Endothelial cell of umbilical vein (primary cell): ENCODE measurements at regions not wholly inside any gene's neighbourhood (a gene's known extent, or its start where the extent isn't known, plus 50 kb on each side); places are given as distances from the start of the nearest gene placed in this dataset.

Experiments
- CTCF ChIP-seq, 2 donors: IDR thresholded peaks; 1 replicate in 1 of 2; 2 replicates in 1 of 2; pipeline ENCODE4 v1.5.1; 2011; ENCODE audit warnings: low read length in 2 of 2, mild to moderate bottlenecking in 2 of 2, moderate library complexity in 2 of 2, control low read depth in 1 of 2, inconsistent platforms in 1 of 2, low read depth in 1 of 2; ENCODE audit not compliant: insufficient read depth in 1 of 2; ENCODE audit errors: extremely low read depth in 1 of 2
- EZH2 ChIP-seq: IDR thresholded peaks from 2 replicates; pipeline ENCODE4 v1.6.1; 2012; ENCODE audit warnings: borderline replicate concordance, low read depth, mild to moderate bottlenecking, moderate library complexity, low read length, inconsistent platforms; ENCODE audit not compliant: severe bottlenecking
- FOS ChIP-seq: IDR thresholded peaks from 2 replicates; pipeline ENCODE4 v1.6.1; 2011; ENCODE audit warnings: mild to moderate bottlenecking, low read length, moderate library complexity, borderline replicate concordance; ENCODE audit not compliant: insufficient read depth
- GATA2 ChIP-seq: IDR thresholded peaks from 2 replicates; pipeline ENCODE4 v1.7.0; 2011; ENCODE audit warnings: low read depth, mild to moderate bottlenecking, moderate library complexity, mixed read lengths, low read length; ENCODE audit not compliant: insufficient read length, insufficient read depth
- JUN ChIP-seq: IDR thresholded peaks from 2 replicates; pipeline ENCODE4 v1.6.1; 2011; ENCODE audit warnings: borderline replicate concordance, low read depth; ENCODE audit not compliant: insufficient read length, insufficient read depth
- MAX ChIP-seq: IDR thresholded peaks from 2 replicates; pipeline ENCODE4 v1.6.1; 2011; ENCODE audit not compliant: insufficient read depth, insufficient read length
- MYC ChIP-seq: IDR thresholded peaks from one replicate; pipeline ENCODE4 v1.6.1; 2011; ENCODE audit warnings: mild to moderate bottlenecking, low read depth, low read length
- POLR2A ChIP-seq: IDR thresholded peaks from 2 replicates; pipeline ENCODE4 v1.6.1; 2012; ENCODE audit warnings: low read depth, mild to moderate bottlenecking, control low read depth, low read length
- POLR2AphosphoS5 ChIP-seq: IDR thresholded peaks from 2 replicates; pipeline ENCODE4 v1.6.1; 2012; ENCODE audit warnings: low read depth, mild to moderate bottlenecking, control low read depth, low read length, moderate library complexity; ENCODE audit not compliant: insufficient read depth

GRCh38 chr10:53700278-53700677, 927.7 kb upstream of the MBL2 start:
- TF ChIP-seq GATA2 = no peak
- no peak for TF ChIP-seq POLR2A
- no peak for TF ChIP-seq CTCF (IDR thresholded peaks at IDR 0.05; ENCODE audit: extremely low read depth in 1 of 2, insufficient read depth in 1 of 2, low read depth in 1 of 2, low read length in 2 of 2)
- no peak for TF ChIP-seq MAX
- no peak for TF ChIP-seq EZH2
- TF ChIP-seq POLR2AphosphoS5 = no peak
- TF ChIP-seq JUN = no peak
- TF ChIP-seq MYC = no peak
- TF ChIP-seq FOS = no peak
